AG09319 (cell line): ENCODE measurements at regions not wholly inside any gene's neighbourhood (a gene's known extent, or its start where the extent isn't known, plus 50 kb on each side); places are given as distances from the start of the nearest gene placed in this dataset.
"Not testable (repeated sequence)": the region's sequence is repeated elsewhere in the genome, so short reads cannot be mapped to it uniquely, and the experiment has no call there.

Experiments used
- DNase-seq: peaks from one replicate; pipeline ENCODE4 v3.0.0-alpha.2; 2010; ENCODE audit warnings: low read depth; ENCODE audit errors: extremely low read depth
- CTCF ChIP-seq: IDR thresholded peaks from 2 replicates; pipeline ENCODE4 v1.5.1; 2011; ENCODE audit warnings: low read depth, mild to moderate bottlenecking, inconsistent platforms, low read length, moderate library complexity

- no peak for DNase-seq
- TF ChIP-seq CTCF: no peak
Observed at GRCh38 chr9:110129425-110129824, 78.5 kb downstream of the C9orf152 start.

- TF ChIP-seq CTCF: no peak
- no peak for DNase-seq
Observed at GRCh38 chr9:110130211-110130610, 77.7 kb downstream of the C9orf152 start.

- no peak for DNase-seq
- TF ChIP-seq CTCF: no peak
Observed at GRCh38 chr9:110130791-110131416, 77.1 kb downstream of the C9orf152 start.

GRCh38 chr9:110131499-110131898, 76.5 kb downstream of the C9orf152 start:
- no peak for TF ChIP-seq CTCF
- no peak for DNase-seq

- not testable (repeated sequence) for DNase-seq
Observed at GRCh38 chr9:110132531-110132930, 75.4 kb downstream of the C9orf152 start.

- no peak for DNase-seq
- TF ChIP-seq CTCF: no peak
Observed at GRCh38 chr9:110133059-110133458, 74.9 kb downstream of the C9orf152 start.

- DNase-seq: no peak
- TF ChIP-seq CTCF: no peak
Observed at GRCh38 chr9:110133608-110134210, 74.2 kb downstream of the C9orf152 start.

GRCh38 chr9:110135846-110136245, 72.1 kb downstream of the C9orf152 start:
- TF ChIP-seq CTCF: no peak
- no peak for DNase-seq
